Lung (tissue), 11 donors: ENCODE measurements at regions not wholly inside any gene's neighbourhood (a gene's known extent, or its start where the extent isn't known, plus 50 kb on each side); places are given as distances from the start of the nearest gene placed in this dataset.

Source experiments
- ATAC-seq: fragments of 200-7000 bp; cut with Tn5 transposase; one replicate; pipeline ENCODE4 v1.9.1; 2020; ENCODE audit warnings: moderate number of reproducible peaks; ENCODE audit not compliant: insufficient read depth, low FRiP score
- DNase-seq, 3 donors: peaks; one replicate each; pipeline ENCODE4 v3.0.0-alpha.2; 2013 to 2017
- H3K27ac ChIP-seq, 2 donors: one replicate each; pipeline ENCODE4 v1.5.1; 2013; ENCODE audit warnings: mild to moderate bottlenecking in 2 of 2, moderate library complexity in 2 of 2, control low read depth in 1 of 2, inconsistent platforms in 1 of 2, low read depth in 1 of 2, low read length in 1 of 2
- H3K27me3 ChIP-seq, 3 donors: one replicate each; pipeline ENCODE4 v1.5.1; 2013; ENCODE audit warnings: low read length in 2 of 3; ENCODE audit not compliant: control insufficient read depth in 3 of 3, insufficient read depth in 3 of 3
- H3K36me3 ChIP-seq, 4 donors: one replicate each; pipeline ENCODE4 v1.5.1; 2013; ENCODE audit warnings: low read length in 4 of 4, mild to moderate bottlenecking in 1 of 4, moderate library complexity in 1 of 4; ENCODE audit not compliant: control insufficient read depth in 4 of 4, insufficient read depth in 4 of 4
- H3K4me1 ChIP-seq, 5 donors: one replicate each; pipeline ENCODE4 v1.5.1; 2013; ENCODE audit warnings: low read length in 5 of 5, mild to moderate bottlenecking in 2 of 5, moderate library complexity in 1 of 5; ENCODE audit not compliant: control insufficient read depth in 5 of 5, insufficient read depth in 5 of 5
- H3K4me3 ChIP-seq: one replicate; pipeline ENCODE4 v1.5.1; 2013; ENCODE audit warnings: mild to moderate bottlenecking, control low read depth, moderate library complexity
- H3K9ac ChIP-seq, 2 donors: one replicate each; pipeline ENCODE4 v1.5.1; 2013; ENCODE audit warnings: low read length in 2 of 2, control low read depth in 1 of 2; ENCODE audit not compliant: insufficient read depth in 1 of 2
- H3K9me3 ChIP-seq, 4 donors: one replicate each; pipeline ENCODE4 v1.5.1; 2013; ENCODE audit warnings: low read length in 3 of 4, mild to moderate bottlenecking in 1 of 4, moderate library complexity in 1 of 4; ENCODE audit not compliant: control insufficient read depth in 4 of 4, insufficient read depth in 3 of 4
- CTCF ChIP-seq: IDR thresholded peaks from 2 replicates; pipeline ENCODE4 v1.5.1; 2012; ENCODE audit warnings: mild to moderate bottlenecking; ENCODE audit errors: control extremely low read depth, extremely low read depth
- WGBS, 2 donors: extraction: QIAGEN DNeasy Blood & Tissue Kit; methylation state at CpG; one replicate each; pipeline ENCODE4 v1.1.7; 2013; 5-methylcytosine and 5-hydroxymethylcytosine counted together
- donor health status: control.
- donor health status: control.
- donor health status: Bipolar disorder and iron deficiency.
- donor health status: healthy.
- donor health status: DM: yes; HTN: yes; CAD: no.

- TF ChIP-seq CTCF = no peak
Observed at GRCh38 chr20:12504779-12505178, 504.0 kb upstream of the SPTLC3 start.

GRCh38 chr20:12511499-12511898 lies 497.3 kb upstream of the SPTLC3 start:
- no peak overlapping the region for H3K9ac ChIP-seq
- DNase-seq (no peak), ATAC-seq (no peak)
- H3K36me3 ChIP-seq = no peaks in the 10 kb centered on the region
- no peaks in the 10 kb centered on the region for H3K4me1 ChIP-seq
- no peaks in the 10 kb centered on the region for H3K9me3 ChIP-seq
- WGBS, 2 donors = 83 to 86% methylated on average over 3 of the region's 3 CpGs
- no peaks in the 10 kb centered on the region for H3K27me3 ChIP-seq
- H3K27ac ChIP-seq = no peak overlapping the region
- no peak overlapping the region for H3K4me3 ChIP-seq
- TF ChIP-seq CTCF = no peak

More at GRCh38 chr20:12504779-12505178, 504.0 kb upstream of the SPTLC3 start:
- no peaks in the 10 kb centered on the region for H3K27me3 ChIP-seq
- no peak overlapping the region for H3K9ac ChIP-seq
- 84 to 96% methylated on average over 1 of the region's 1 CpG for WGBS, 2 donors
- no peaks in the 10 kb centered on the region for H3K9me3 ChIP-seq
- no peaks in the 10 kb centered on the region for H3K4me1 ChIP-seq
- no peak for ATAC-seq
- H3K4me3 ChIP-seq = no peak overlapping the region
- no peak for DNase-seq
- no peaks in the 10 kb centered on the region for H3K36me3 ChIP-seq
- no peak overlapping the region for H3K27ac ChIP-seq

- no peaks in the 10 kb centered on the region for H3K27me3 ChIP-seq
- WGBS, 2 donors = 59 to 76% methylated on average over 1 of the region's 1 CpG
- no peaks in the 10 kb centered on the region for H3K9me3 ChIP-seq
- no peak overlapping the region for H3K27ac ChIP-seq
- no peak for TF ChIP-seq CTCF
- H3K36me3 ChIP-seq = no peaks in the 10 kb centered on the region
- no peaks in the 10 kb centered on the region for H3K4me1 ChIP-seq
- no peak overlapping the region for H3K4me3 ChIP-seq
- no peak overlapping the region for H3K9ac ChIP-seq
- DNase-seq (no peak), ATAC-seq (no peak)
Observed at GRCh38 chr20:12512755-12513154, 496.0 kb upstream of the SPTLC3 start.

GRCh38 chr20:12528104-12528503 lies 480.7 kb upstream of the SPTLC3 start:
- Histone ChIP-seq H3K27ac (no peak overlapping the region), H3K4me1 (no peaks in the 10 kb centered on the region), H3K27me3 (no peaks in the 10 kb centered on the region), H3K4me3 (no peak overlapping the region), H3K9ac (no peak overlapping the region), H3K36me3 (no peaks in the 10 kb centered on the region), H3K9me3 (peaks cover 0 to 3% (median under 1%) of the 10 kb centered on the region in 4 donors)
- DNase-seq (no peak), ATAC-seq (no peak)
- WGBS, 2 donors = 90% methylated on average over 3 of the region's 3 CpGs
- TF ChIP-seq CTCF = no peak
